ENCODE measurements at regions not wholly inside any gene's neighbourhood (a gene's known extent, or its start where the extent isn't known, plus 50 kb on each side); places are given as distances from the start of the nearest gene placed in this dataset.

DNA sequence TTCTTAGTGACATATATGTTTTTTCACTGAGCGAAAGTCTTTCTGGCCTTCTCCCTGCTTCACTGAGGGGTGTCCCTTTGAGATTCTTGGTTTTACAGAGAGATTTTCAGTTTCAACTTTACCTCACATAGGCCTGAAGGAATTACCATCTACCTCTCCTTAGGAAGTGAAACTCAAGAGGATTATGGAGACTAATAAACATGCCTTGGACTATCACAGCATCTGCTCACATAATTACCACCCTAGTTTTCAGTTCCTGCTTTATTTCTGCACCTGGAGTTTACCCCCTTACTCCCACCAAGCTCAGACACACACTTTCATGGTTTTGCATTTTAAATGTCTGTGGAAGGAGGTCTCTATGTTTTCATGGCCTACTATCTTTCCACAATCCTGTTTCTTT, 118.3 kb upstream of the SCAF11 start:
- TF ChIP-seq, protein P1, sequence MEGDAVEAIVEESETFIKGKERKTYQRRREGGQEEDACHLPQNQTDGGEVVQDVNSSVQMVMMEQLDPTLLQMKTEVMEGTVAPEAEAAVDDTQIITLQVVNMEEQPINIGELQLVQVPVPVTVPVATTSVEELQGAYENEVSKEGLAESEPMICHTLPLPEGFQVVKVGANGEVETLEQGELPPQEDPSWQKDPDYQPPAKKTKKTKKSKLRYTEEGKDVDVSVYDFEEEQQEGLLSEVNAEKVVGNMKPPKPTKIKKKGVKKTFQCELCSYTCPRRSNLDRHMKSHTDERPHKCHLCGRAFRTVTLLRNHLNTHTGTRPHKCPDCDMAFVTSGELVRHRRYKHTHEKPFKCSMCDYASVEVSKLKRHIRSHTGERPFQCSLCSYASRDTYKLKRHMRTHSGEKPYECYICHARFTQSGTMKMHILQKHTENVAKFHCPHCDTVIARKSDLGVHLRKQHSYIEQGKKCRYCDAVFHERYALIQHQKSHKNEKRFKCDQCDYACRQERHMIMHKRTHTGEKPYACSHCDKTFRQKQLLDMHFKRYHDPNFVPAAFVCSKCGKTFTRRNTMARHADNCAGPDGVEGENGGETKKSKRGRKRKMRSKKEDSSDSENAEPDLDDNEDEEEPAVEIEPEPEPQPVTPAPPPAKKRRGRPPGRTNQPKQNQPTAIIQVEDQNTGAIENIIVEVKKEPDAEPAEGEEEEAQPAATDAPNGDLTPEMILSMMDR (IDR thresholded peaks at IDR 0.05), result no peak
- no peak for TF ChIP-seq EP300 (IDR thresholded peaks at IDR 0.05; ENCODE audit: low read depth)

All from transverse colon (tissue), 3 donors.